HG02759 (cell line): ENCODE measurements at regions not wholly inside any gene's neighbourhood (a gene's known extent, or its start where the extent isn't known, plus 50 kb on each side); places are given as distances from the start of the nearest gene placed in this dataset.
A peak's percentile ranks its signal among the peaks of the same experiment; 100 is the strongest.
"Not testable (repeated sequence)": the region's sequence is repeated elsewhere in the genome, so short reads cannot be mapped to it uniquely, and the experiment has no call there.

ENCODE experiments used
- ATAC-seq: cut with Tn5 transposase; IDR thresholded peaks from one replicate; pipeline ENCODE4 v1.9.1; 2021; ENCODE audit warnings: mild to moderate bottlenecking, moderate library complexity; ENCODE audit not compliant: unreplicated experiment

GRCh38 chr5:62199792-62200716, 106.0 kb upstream of the KIF2A start:
- ATAC-seq, result no peak

- no peak for ATAC-seq
Observed at GRCh38 chr5:62206150-62206829, 99.7 kb upstream of the KIF2A start.

- ATAC-seq, result no peak
Observed at GRCh38 chr5:62208218-62208852, 97.7 kb upstream of the KIF2A start.

GRCh38 chr5:62211405-62211804, 94.6 kb upstream of the KIF2A start:
- ATAC-seq, result no peak

GRCh38 chr5:62212648-62213047, 93.4 kb upstream of the KIF2A start:
- ATAC-seq, result no peak

- no peak for ATAC-seq
Observed at GRCh38 chr5:62214701-62215100, 91.3 kb upstream of the KIF2A start.

GRCh38 chr5:62216603-62217002, 89.4 kb upstream of the KIF2A start:
- not testable (repeated sequence) for ATAC-seq

- not testable (repeated sequence) for ATAC-seq
Observed at GRCh38 chr5:62217095-62217494, 88.9 kb upstream of the KIF2A start.

- not testable (repeated sequence) for ATAC-seq
Observed at GRCh38 chr5:62218860-62219259, 87.1 kb upstream of the KIF2A start.

- ATAC-seq, result not testable (repeated sequence)
Observed at GRCh38 chr5:62221881-62222280, 84.1 kb upstream of the KIF2A start.

GRCh38 chr5:62222305-62222704, 83.7 kb upstream of the KIF2A start:
- ATAC-seq, result not testable (repeated sequence)

GRCh38 chr5:62223312-62223670, 82.7 kb upstream of the KIF2A start:
- peak; percentile 96 for ATAC-seq

- ATAC-seq, result not testable (repeated sequence)
Observed at GRCh38 chr5:62224987-62225601, 80.9 kb upstream of the KIF2A start.

GRCh38 chr5:62230876-62231388, 75.1 kb upstream of the KIF2A start:
- ATAC-seq, result not testable (repeated sequence)

- no peak for ATAC-seq
Observed at GRCh38 chr5:62231576-62231975, 74.4 kb upstream of the KIF2A start.

- not testable (repeated sequence) for ATAC-seq
Observed at GRCh38 chr5:62232218-62232617, 73.8 kb upstream of the KIF2A start.

GRCh38 chr5:62233083-62234046, 72.6 kb upstream of the KIF2A start:
- ATAC-seq, result peak; percentile 88

- not testable (repeated sequence) for ATAC-seq
Observed at GRCh38 chr5:62236593-62236992, 69.4 kb upstream of the KIF2A start.

GRCh38 chr5:62237944-62238343, 68.1 kb upstream of the KIF2A start:
- not testable (repeated sequence) for ATAC-seq

GRCh38 chr5:62238584-62238983, 67.4 kb upstream of the KIF2A start:
- ATAC-seq, result not testable (repeated sequence)
